Lung (tissue), 11 donors: ENCODE measurements at regions not wholly inside any gene's neighbourhood (a gene's known extent, or its start where the extent isn't known, plus 50 kb on each side); places are given as distances from the start of the nearest gene placed in this dataset.
"Not testable (repeated sequence)": the region's sequence is repeated elsewhere in the genome, so short reads cannot be mapped to it uniquely, and the experiment has no call there.

ENCODE experiments used
- ATAC-seq: fragments of 200-7000 bp; cut with Tn5 transposase; one replicate; pipeline ENCODE4 v1.9.1; 2020; ENCODE audit warnings: moderate number of reproducible peaks; ENCODE audit not compliant: insufficient read depth, low FRiP score
- DNase-seq, 3 donors: peaks; one replicate each; pipeline ENCODE4 v3.0.0-alpha.2; 2013 to 2017
- H3K27ac ChIP-seq, 2 donors: one replicate each; pipeline ENCODE4 v1.5.1; 2013; ENCODE audit warnings: mild to moderate bottlenecking in 2 of 2, moderate library complexity in 2 of 2, control low read depth in 1 of 2, inconsistent platforms in 1 of 2, low read depth in 1 of 2, low read length in 1 of 2
- H3K27me3 ChIP-seq, 3 donors: one replicate each; pipeline ENCODE4 v1.5.1; 2013; ENCODE audit warnings: low read length in 2 of 3; ENCODE audit not compliant: control insufficient read depth in 3 of 3, insufficient read depth in 3 of 3
- H3K36me3 ChIP-seq, 4 donors: one replicate each; pipeline ENCODE4 v1.5.1; 2013; ENCODE audit warnings: low read length in 4 of 4, mild to moderate bottlenecking in 1 of 4, moderate library complexity in 1 of 4; ENCODE audit not compliant: control insufficient read depth in 4 of 4, insufficient read depth in 4 of 4
- H3K4me1 ChIP-seq, 5 donors: one replicate each; pipeline ENCODE4 v1.5.1; 2013; ENCODE audit warnings: low read length in 5 of 5, mild to moderate bottlenecking in 2 of 5, moderate library complexity in 1 of 5; ENCODE audit not compliant: control insufficient read depth in 5 of 5, insufficient read depth in 5 of 5
- H3K4me3 ChIP-seq: one replicate; pipeline ENCODE4 v1.5.1; 2013; ENCODE audit warnings: mild to moderate bottlenecking, control low read depth, moderate library complexity
- H3K9ac ChIP-seq, 2 donors: one replicate each; pipeline ENCODE4 v1.5.1; 2013; ENCODE audit warnings: low read length in 2 of 2, control low read depth in 1 of 2; ENCODE audit not compliant: insufficient read depth in 1 of 2
- H3K9me3 ChIP-seq, 4 donors: one replicate each; pipeline ENCODE4 v1.5.1; 2013; ENCODE audit warnings: low read length in 3 of 4, mild to moderate bottlenecking in 1 of 4, moderate library complexity in 1 of 4; ENCODE audit not compliant: control insufficient read depth in 4 of 4, insufficient read depth in 3 of 4
- CTCF ChIP-seq: IDR thresholded peaks from 2 replicates; pipeline ENCODE4 v1.5.1; 2012; ENCODE audit warnings: mild to moderate bottlenecking; ENCODE audit errors: control extremely low read depth, extremely low read depth
- WGBS, 2 donors: extraction: QIAGEN DNeasy Blood & Tissue Kit; methylation state at CpG; one replicate each; pipeline ENCODE4 v1.1.7; 2013; 5-methylcytosine and 5-hydroxymethylcytosine counted together
- donor health status: control.
- donor health status: control.
- donor health status: Bipolar disorder and iron deficiency.
- donor health status: healthy.
- donor health status: DM: yes; HTN: yes; CAD: no.

GRCh38 chr4:60905162-60905561 is 295.0 kb upstream of the ADGRL3 start:
- ATAC-seq (no peak), DNase-seq (no peak)
- Histone ChIP-seq H3K9ac (no peak overlapping the region), H3K36me3 (no peaks in the 10 kb centered on the region), H3K4me1 (peaks cover 0 to 5% (median 0%) of the 10 kb centered on the region in 5 donors), H3K27me3 (no peaks in the 10 kb centered on the region), H3K9me3 (no peaks in the 10 kb centered on the region), H3K4me3 (no peak overlapping the region), H3K27ac (no peak overlapping the region)
- 92 to 93% methylated on average over 4 of the region's 4 CpGs for WGBS, 2 donors
- TF ChIP-seq CTCF, result no peak

- TF ChIP-seq CTCF, result no peak
- no peak for ATAC-seq
- H3K27me3 ChIP-seq, result no peaks in the 10 kb centered on the region
Measured at GRCh38 chr4:60911127-60911526, 289.0 kb upstream of the ADGRL3 start.

GRCh38 chr4:60913002-60913401 is 287.1 kb upstream of the ADGRL3 start:
- peak in 2 of 3 donors; percentile 57 to 72 for DNase-seq
- Histone ChIP-seq H3K27me3 (no peaks in the 10 kb centered on the region), H3K9me3 (no peaks in the 10 kb centered on the region), H3K4me1 (peaks cover 0 to 8% (median 0%) of the 10 kb centered on the region in 5 donors), H3K9ac (peak overlapping the region in 1 of 2 donors; percentile 19), H3K27ac (no peak overlapping the region), H3K36me3 (no peaks in the 10 kb centered on the region), H3K4me3 (no peak overlapping the region)
- ATAC-seq, result no peak
- WGBS, 2 donors, result 76 to 82% methylated on average over 3 of the region's 3 CpGs
- TF ChIP-seq CTCF, result no peak

More at GRCh38 chr4:60911127-60911526, 289.0 kb upstream of the ADGRL3 start:
- Histone ChIP-seq H3K9me3 (no peaks in the 10 kb centered on the region), H3K36me3 (no peaks in the 10 kb centered on the region), H3K4me1 (peaks cover 0 to 8% (median 0%) of the 10 kb centered on the region in 5 donors), H3K27ac (no peak overlapping the region), H3K9ac (no peak overlapping the region), H3K4me3 (no peak overlapping the region)
- DNase-seq, result no peak

GRCh38 chr4:60913671-60914070 is 286.5 kb upstream of the ADGRL3 start:
- DNase-seq, result peak in 1 of 3 donors; percentile 18

GRCh38 chr4:60921735-60922134 is 278.4 kb upstream of the ADGRL3 start:
- not testable (repeated sequence) for H3K9me3 ChIP-seq, ATAC-seq, H3K36me3 ChIP-seq, H3K27ac ChIP-seq, H3K9ac ChIP-seq, DNase-seq, H3K4me1 ChIP-seq, H3K27me3 ChIP-seq, H3K4me3 ChIP-seq
- 93 to 96% methylated on average over 4 of the region's 4 CpGs for WGBS, 2 donors

More at GRCh38 chr4:60913671-60914070, 286.5 kb upstream of the ADGRL3 start:
- Histone ChIP-seq H3K9me3 (no peaks in the 10 kb centered on the region), H3K36me3 (no peaks in the 10 kb centered on the region), H3K4me1 (peaks cover 0 to 8% (median 0%) of the 10 kb centered on the region in 5 donors), H3K27ac (no peak overlapping the region), H3K9ac (no peak overlapping the region), H3K27me3 (no peaks in the 10 kb centered on the region), H3K4me3 (no peak overlapping the region)
- TF ChIP-seq CTCF, result no peak
- WGBS, 2 donors, result 95 to 97% methylated on average over 2 of the region's 2 CpGs
- ATAC-seq, result no peak
